Thoracic aorta (tissue), 2 donors: ENCODE measurements at regions not wholly inside any gene's neighbourhood (a gene's known extent, or its start where the extent isn't known, plus 50 kb on each side); places are given as distances from the start of the nearest gene placed in this dataset.

Source experiments
- ATAC-seq: fragments of 150-250 bp; one replicate; pipeline ENCODE4 v1.8.0; 2017; ENCODE audit warnings: low read depth; ENCODE audit not compliant: insufficient number of reproducible peaks, low FRiP score
- DNase-seq: peaks from one replicate; pipeline ENCODE4 v3.0.0-alpha.2; 2020; ENCODE audit warnings: low spot score
- H3K27ac ChIP-seq, 2 donors: fragments of 200-600 bp; sonication (generic); 1 replicate in 1 of 2; 2 replicates in 1 of 2; pipeline ENCODE4 v1.5.1; 2016; ENCODE audit warnings: mild to moderate bottlenecking in 2 of 2, moderate library complexity in 2 of 2
- H3K27me3 ChIP-seq: fragments of 200-600 bp; sonication (generic); replicated peaks from 2 replicates; pipeline ENCODE4 v1.6.0; 2016; ENCODE audit warnings: mild to moderate bottlenecking; ENCODE audit not compliant: insufficient read depth
- H3K36me3 ChIP-seq: fragments of 200-600 bp; sonication (generic); one replicate; pipeline ENCODE4 v1.5.1; 2016
- H3K4me1 ChIP-seq, 2 donors: fragments of 200-600 bp; sonication (generic); 1 replicate in 1 of 2; 2 replicates in 1 of 2; pipeline versions ENCODE4 v1.5.1 to v1.6.0; 2016; ENCODE audit warnings: low read depth in 2 of 2, mild to moderate bottlenecking in 1 of 2; ENCODE audit not compliant: control insufficient read depth in 1 of 2
- H3K4me3 ChIP-seq: fragments of 200-600 bp; sonication (generic); 2 replicates; pipeline ENCODE4 v1.5.1; 2016; ENCODE audit warnings: mild to moderate bottlenecking
- H3K9me3 ChIP-seq: fragments of 200-600 bp; sonication (generic); 2 replicates; pipeline ENCODE4 v1.5.1; 2016
- CTCF ChIP-seq: fragments of 200-600 bp; sonication (generic); IDR thresholded peaks from one replicate; pipeline ENCODE4 v1.5.1; 2019; ENCODE audit warnings: antibody characterized with exemption

- Histone ChIP-seq H3K9me3 (no peaks in the 10 kb centered on the region), H3K27me3 (no peaks in the 10 kb centered on the region), H3K36me3 (no peaks in the 10 kb centered on the region), H3K4me3 (no peak overlapping the region), H3K27ac (no peak overlapping the region), H3K4me1 (no peaks in the 10 kb centered on the region)
- no peak for DNase-seq
- no peak for TF ChIP-seq CTCF
- ATAC-seq = no peak
Measured at GRCh38 chr2:239488125-239488524, 87.3 kb upstream of the HDAC4 start.

GRCh38 chr2:239487272-239487671 is 86.5 kb upstream of the HDAC4 start:
- Histone ChIP-seq H3K27ac (no peak overlapping the region), H3K4me3 (no peak overlapping the region), H3K27me3 (no peaks in the 10 kb centered on the region), H3K9me3 (no peaks in the 10 kb centered on the region), H3K4me1 (no peaks in the 10 kb centered on the region), H3K36me3 (no peaks in the 10 kb centered on the region)
- DNase-seq = no peak
- TF ChIP-seq CTCF = no peak
- no peak for ATAC-seq

GRCh38 chr2:239485622-239486021 is 84.8 kb upstream of the HDAC4 start:
- H3K36me3 ChIP-seq = no peaks in the 10 kb centered on the region
- no peaks in the 10 kb centered on the region for H3K4me1 ChIP-seq
- TF ChIP-seq CTCF = no peak
- no peak for DNase-seq
- H3K9me3 ChIP-seq = no peaks in the 10 kb centered on the region
- no peak overlapping the region for H3K27ac ChIP-seq
- no peak overlapping the region for H3K4me3 ChIP-seq
- H3K27me3 ChIP-seq = no peaks in the 10 kb centered on the region
- ATAC-seq = no peak

GRCh38 chr2:239484571-239485355 is 83.9 kb upstream of the HDAC4 start:
- no peak for ATAC-seq
- Histone ChIP-seq H3K27me3 (no peaks in the 10 kb centered on the region), H3K27ac (no peak overlapping the region), H3K9me3 (no peaks in the 10 kb centered on the region), H3K36me3 (no peaks in the 10 kb centered on the region), H3K4me3 (no peak overlapping the region), H3K4me1 (no peaks in the 10 kb centered on the region)
- no peak for DNase-seq
- no peak for TF ChIP-seq CTCF

GRCh38 chr2:239482778-239483712 is 82.2 kb upstream of the HDAC4 start:
- no peak for ATAC-seq
- Histone ChIP-seq H3K4me1 (no peaks in the 10 kb centered on the region), H3K4me3 (no peak overlapping the region), H3K27me3 (no peaks in the 10 kb centered on the region), H3K36me3 (no peaks in the 10 kb centered on the region), H3K9me3 (no peaks in the 10 kb centered on the region), H3K27ac (no peak overlapping the region)
- TF ChIP-seq CTCF = no peak
- DNase-seq = no peak
